HL-60 (cell line): ENCODE measurements at regions not wholly inside any gene's neighbourhood (a gene's known extent, or its start where the extent isn't known, plus 50 kb on each side); places are given as distances from the start of the nearest gene placed in this dataset.

Source experiments
- CTCF ChIP-seq: IDR thresholded peaks from one replicate; pipeline ENCODE4 v1.5.1; 2011; ENCODE audit warnings: low read length, control low read depth, inconsistent platforms; ENCODE audit not compliant: insufficient read depth
- GABPA ChIP-seq: IDR thresholded peaks from 2 replicates; pipeline ENCODE4 v1.6.1; 2012; ENCODE audit warnings: low read depth
- POLR2AphosphoS5 ChIP-seq: IDR thresholded peaks from 2 replicates; pipeline ENCODE4 v1.6.1; 2012; ENCODE audit warnings: low read depth
- REST ChIP-seq: IDR thresholded peaks from 2 replicates; pipeline ENCODE4 v1.6.1; 2012; ENCODE audit warnings: low read depth; ENCODE audit not compliant: insufficient replicate concordance

- TF ChIP-seq CTCF = no peak
- no peak for TF ChIP-seq REST
- TF ChIP-seq POLR2AphosphoS5 = no peak
- no peak for TF ChIP-seq GABPA
Measured at GRCh38 chr16:54648575-54648974, 282.1 kb upstream of the IRX5 start.
